ENCODE measurements at regions not wholly inside any gene's neighbourhood (a gene's known extent, or its start where the extent isn't known, plus 50 kb on each side); places are given as distances from the start of the nearest gene placed in this dataset.

GRCh38 chr4:181507938-181508337 lies 735.3 kb upstream of the TENM3 start:
- no peak for DNase-seq

GRCh38 chr4:181508601-181509000 lies 734.6 kb upstream of the TENM3 start:
- DNase-seq, result no peak

- DNase-seq, result no peak
Measured at GRCh38 chr4:181509073-181509472, 734.1 kb upstream of the TENM3 start.

- no peak for DNase-seq
Measured at GRCh38 chr4:181517491-181517890, 725.7 kb upstream of the TENM3 start.

GRCh38 chr4:181520790-181521189 lies 722.4 kb upstream of the TENM3 start:
- DNase-seq, result no peak

- DNase-seq, result no peak
Measured at GRCh38 chr4:181523973-181524372, 719.2 kb upstream of the TENM3 start.

GRCh38 chr4:181524499-181524898 lies 718.7 kb upstream of the TENM3 start:
- DNase-seq, result no peak

- no peak for DNase-seq
Measured at GRCh38 chr4:181525634-181526033, 717.6 kb upstream of the TENM3 start.

GRCh38 chr4:181528570-181529184 lies 714.5 kb upstream of the TENM3 start:
- DNase-seq, result peak in 1 of 2 donors; percentile 43

- no peak for DNase-seq
Measured at GRCh38 chr4:181529537-181529936, 713.7 kb upstream of the TENM3 start.

- no peak for DNase-seq
Measured at GRCh38 chr4:181536196-181536746, 706.9 kb upstream of the TENM3 start.

- no peak for DNase-seq
Measured at GRCh38 chr4:181536811-181537434, 706.3 kb upstream of the TENM3 start.

GRCh38 chr4:181538431-181538830 lies 704.8 kb upstream of the TENM3 start:
- no peak for DNase-seq

- DNase-seq, result no peak
Measured at GRCh38 chr4:181541396-181541795, 701.8 kb upstream of the TENM3 start.

GRCh38 chr4:181548873-181549575 lies 694.2 kb upstream of the TENM3 start:
- no peak for DNase-seq

GRCh38 chr4:181549576-181550188 lies 693.5 kb upstream of the TENM3 start:
- DNase-seq, result no peak

- no peak for DNase-seq
Measured at GRCh38 chr4:181550381-181550780, 692.8 kb upstream of the TENM3 start.

GRCh38 chr4:181559637-181560036 lies 683.6 kb upstream of the TENM3 start:
- DNase-seq, result no peak

GRCh38 chr4:181562399-181562798 lies 680.8 kb upstream of the TENM3 start:
- no peak for DNase-seq

- DNase-seq, result no peak
Measured at GRCh38 chr4:181564625-181565024, 678.6 kb upstream of the TENM3 start.

- DNase-seq, result no peak
Measured at GRCh38 chr4:181566490-181566889, 676.7 kb upstream of the TENM3 start.

GRCh38 chr4:181569553-181569952 lies 673.6 kb upstream of the TENM3 start:
- no peak for DNase-seq

- no peak for DNase-seq
Measured at GRCh38 chr4:181578911-181579310, 664.3 kb upstream of the TENM3 start.

- no peak for DNase-seq
Measured at GRCh38 chr4:181579486-181579885, 663.7 kb upstream of the TENM3 start.
